ENCODE measurements at regions not wholly inside any gene's neighbourhood (a gene's known extent, or its start where the extent isn't known, plus 50 kb on each side); places are given as distances from the start of the nearest gene placed in this dataset.

- no peaks in the 10 kb centered on the region for H3K36me3 ChIP-seq (ENCODE audit: control insufficient read depth, insufficient read depth, low read length)
- H3K4me1 ChIP-seq (ENCODE audit: control insufficient read depth, insufficient read depth, low read length), result peaks cover 46% of the 10 kb centered on the region
- no peaks in the 10 kb centered on the region for H3K9me3 ChIP-seq (ENCODE audit: control insufficient read depth, insufficient read depth, low read length)
- no peak overlapping the region for H3K4me3 ChIP-seq (ENCODE audit: low read depth, low read length)
- no peak overlapping the region for H3K9ac ChIP-seq (ENCODE audit: low read depth, low read length)
- H3K27me3 ChIP-seq (ENCODE audit: control insufficient read depth, insufficient read depth, low read length), result peaks cover 10% of the 10 kb centered on the region
Measured at GRCh38 chr13:52903320-52903719, 54.9 kb upstream of the PCDH8 start.

GRCh38 chr13:52899206-52899605 is 50.8 kb upstream of the PCDH8 start:
- H3K27me3 ChIP-seq (ENCODE audit: control insufficient read depth, insufficient read depth, low read length), result peaks cover 19% of the 10 kb centered on the region
- H3K9me3 ChIP-seq (ENCODE audit: control insufficient read depth, insufficient read depth, low read length), result no peaks in the 10 kb centered on the region
- no peaks in the 10 kb centered on the region for H3K36me3 ChIP-seq (ENCODE audit: control insufficient read depth, insufficient read depth, low read length)
- H3K4me3 ChIP-seq (ENCODE audit: low read depth, low read length), result no peak overlapping the region
- no peak overlapping the region for H3K9ac ChIP-seq (ENCODE audit: low read depth, low read length)
- peaks cover 23% of the 10 kb centered on the region for H3K4me1 ChIP-seq (ENCODE audit: control insufficient read depth, insufficient read depth, low read length)

Data from iPS-15b (cell line).